GM21381 (cell line): ENCODE measurements at regions not wholly inside any gene's neighbourhood (a gene's known extent, or its start where the extent isn't known, plus 50 kb on each side); places are given as distances from the start of the nearest gene placed in this dataset.

ENCODE experiments used
- ATAC-seq: cut with Tn5 transposase; IDR thresholded peaks from one replicate; pipeline ENCODE4 v1.9.1; 2021; ENCODE audit warnings: mild to moderate bottlenecking, moderate library complexity; ENCODE audit not compliant: unreplicated experiment

GRCh38 chr1:81125672-81126071, 675.1 kb upstream of the ADGRL2 start:
- no peak for ATAC-seq

DNA sequence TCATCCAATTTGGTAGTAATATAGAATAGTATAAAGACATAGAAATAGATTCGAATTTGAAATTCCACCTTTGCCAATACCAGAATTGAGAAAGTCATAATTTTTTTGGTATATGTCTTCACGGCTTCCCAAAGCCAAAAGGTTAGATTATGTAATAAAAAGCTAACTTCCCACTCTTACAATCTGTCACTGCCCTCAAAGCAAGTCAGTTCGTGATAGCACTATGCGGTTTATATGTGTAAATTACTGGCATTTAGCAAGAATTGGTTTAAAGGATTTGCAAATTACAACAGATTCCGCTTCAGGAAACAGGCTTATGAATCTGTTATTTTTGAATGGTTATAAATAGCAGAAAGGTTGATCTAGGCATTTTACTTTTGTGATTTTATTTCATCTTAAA, 679.4 kb upstream of the ADGRL2 start:
- no peak for ATAC-seq

GRCh38 chr1:81119319-81119718, 681.4 kb upstream of the ADGRL2 start:
- no peak for ATAC-seq

GRCh38 chr1:81118550-81118949, 682.2 kb upstream of the ADGRL2 start:
- no peak for ATAC-seq

DNA sequence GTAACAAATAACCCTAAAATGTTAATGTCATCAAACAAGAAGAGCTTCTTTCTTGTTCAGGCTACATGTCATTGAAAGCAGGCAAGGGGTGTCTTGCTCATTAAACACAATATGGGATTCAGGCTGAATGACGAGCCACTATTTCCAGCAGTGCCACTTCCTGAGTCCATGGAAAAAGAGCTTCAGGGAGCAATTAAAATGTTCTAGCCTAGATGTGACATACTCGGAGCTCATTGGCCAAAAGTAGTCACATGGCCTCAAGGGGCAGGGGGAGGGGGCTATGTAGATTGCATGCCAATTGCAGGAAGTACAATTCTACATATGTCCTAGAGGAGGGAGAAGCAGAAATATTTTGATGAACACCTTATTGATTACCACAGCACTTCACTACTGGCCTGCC, 685.3 kb upstream of the ADGRL2 start:
- ATAC-seq = no peak

GRCh38 chr1:81114191-81114590, 686.5 kb upstream of the ADGRL2 start:
- no peak for ATAC-seq

- ATAC-seq = no peak
These were observed 687.0 kb upstream of the ADGRL2 start for GRCh38 chr1:81113688-81114087.

- no peak for ATAC-seq
These were observed 688.9 kb upstream of the ADGRL2 start for GRCh38 chr1:81111818-81112217.

DNA sequence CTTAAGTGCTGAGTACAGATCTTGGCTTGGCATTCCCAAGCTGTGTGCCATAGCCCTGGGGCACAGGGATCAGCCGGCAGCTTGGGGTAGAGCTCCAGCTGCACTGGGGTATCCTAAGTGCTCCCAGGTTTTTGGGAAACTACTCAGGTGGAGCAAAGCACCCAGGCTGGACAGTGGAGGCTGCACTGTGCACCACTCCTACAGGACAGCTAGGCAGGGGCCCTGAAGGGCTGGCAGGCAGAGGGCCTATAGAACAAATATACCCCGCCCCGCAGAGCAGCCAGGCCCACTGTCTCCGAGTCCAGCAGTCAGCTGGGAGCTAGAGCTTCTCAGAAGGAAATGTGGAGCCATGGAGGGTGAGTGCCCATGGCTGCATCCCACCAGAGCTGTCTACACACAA, 691.7 kb upstream of the ADGRL2 start:
- ATAC-seq = no peak

DNA sequence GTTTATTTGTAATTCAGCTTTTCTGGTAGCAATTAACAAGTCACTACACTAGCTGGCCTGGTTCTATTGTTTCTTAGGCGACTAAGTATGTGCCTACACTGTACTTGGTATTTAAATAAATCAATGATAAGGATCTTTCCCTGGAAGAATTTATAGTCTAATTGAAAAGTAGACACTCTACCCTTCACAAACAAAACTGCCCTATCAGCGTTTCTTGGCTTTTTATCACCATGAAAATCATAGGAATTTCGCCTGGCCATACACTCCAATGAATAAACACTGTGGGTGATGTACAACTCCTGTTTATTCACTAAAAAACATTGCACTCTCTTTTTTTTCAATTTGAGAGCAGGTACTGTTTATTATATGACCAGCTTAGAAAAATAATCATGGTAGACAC, 702.9 kb upstream of the ADGRL2 start:
- ATAC-seq = no peak

DNA sequence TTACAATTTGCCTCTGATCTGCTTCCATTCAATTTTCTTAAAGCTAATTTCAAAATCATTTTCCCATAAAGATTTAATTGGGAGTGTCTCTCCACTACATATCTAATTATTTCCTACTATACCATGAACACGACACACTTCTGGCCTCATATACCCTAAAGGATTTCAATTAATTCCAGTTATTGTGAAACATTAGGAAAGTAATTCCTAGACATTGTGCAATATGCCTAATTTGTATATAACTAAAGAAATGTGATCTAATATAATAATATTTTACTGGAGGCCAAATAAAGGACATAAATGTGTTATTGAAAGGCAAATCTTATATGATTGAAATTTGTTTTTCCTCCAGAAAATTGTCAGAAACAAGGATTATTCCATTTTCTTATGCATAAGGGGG, 727.2 kb upstream of the ADGRL2 start:
- no peak for ATAC-seq

GRCh38 chr1:81071969-81072753, 728.6 kb upstream of the ADGRL2 start:
- no peak for ATAC-seq

- no peak for ATAC-seq
These were observed 729.5 kb upstream of the ADGRL2 start for GRCh38 chr1:81071072-81071858.

DNA sequence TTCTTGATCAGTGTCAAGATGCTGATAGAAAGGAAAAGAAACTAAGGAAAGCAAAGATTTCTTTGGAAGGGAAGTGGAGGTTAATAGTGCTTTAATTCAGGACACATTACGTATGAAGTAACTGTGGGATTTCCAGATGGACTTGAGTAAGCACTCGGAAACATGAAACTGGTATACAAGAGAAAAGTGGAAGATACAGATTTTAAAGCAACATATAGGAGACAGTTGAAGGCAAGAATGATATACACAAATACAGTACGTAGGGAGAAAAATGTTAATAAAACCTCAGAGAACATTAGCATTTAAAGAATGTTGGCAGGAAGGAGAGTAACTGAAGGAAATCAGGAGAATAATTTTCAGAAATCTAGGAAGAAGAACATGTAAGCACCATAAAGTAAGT, 730.9 kb upstream of the ADGRL2 start:
- no peak for ATAC-seq

GRCh38 chr1:81068726-81069125, 732.0 kb upstream of the ADGRL2 start:
- ATAC-seq = no peak

DNA sequence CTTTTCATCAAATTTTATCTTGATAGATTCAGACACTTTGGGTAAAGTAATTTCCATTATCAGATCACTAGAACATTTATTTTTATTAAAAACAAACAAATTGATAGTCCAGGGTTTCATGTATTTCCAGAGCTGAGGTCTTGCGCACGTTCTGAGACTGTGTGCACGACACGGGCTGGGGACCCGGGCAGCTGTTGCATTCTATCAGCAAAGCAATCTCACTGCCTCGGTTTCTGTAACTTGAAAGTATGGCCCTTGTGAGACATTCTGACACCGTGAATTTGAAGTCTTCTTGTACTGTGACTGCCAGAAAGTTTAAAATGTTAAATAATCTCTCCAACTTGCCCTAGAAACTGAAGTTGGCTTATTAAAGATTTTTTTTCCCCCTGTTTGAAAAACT, 746.9 kb upstream of the ADGRL2 start:
- ATAC-seq = no peak

DNA sequence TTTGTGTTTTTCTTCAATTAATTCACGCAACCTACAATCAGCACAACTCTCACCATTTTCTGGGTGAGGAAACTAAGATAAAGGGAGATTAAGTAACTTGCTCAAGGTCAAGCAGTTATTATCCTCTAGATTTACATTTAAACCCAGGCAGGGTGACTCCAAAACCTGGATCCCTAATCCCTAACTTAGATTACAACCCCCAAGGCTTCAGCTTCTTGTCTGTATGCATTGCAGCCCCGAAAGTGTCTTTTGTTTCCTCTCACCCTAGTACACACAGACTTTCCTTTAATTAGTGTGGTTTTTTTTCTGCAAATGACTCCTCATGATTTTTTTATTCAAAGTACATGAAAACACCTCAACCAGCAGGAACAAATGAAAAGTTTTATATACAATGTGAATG, 748.6 kb upstream of the ADGRL2 start:
- no peak for ATAC-seq

GRCh38 chr1:81050390-81050789, 750.3 kb upstream of the ADGRL2 start:
- no peak for ATAC-seq

GRCh38 chr1:81044708-81045107, 756.0 kb upstream of the ADGRL2 start:
- no peak for ATAC-seq

DNA sequence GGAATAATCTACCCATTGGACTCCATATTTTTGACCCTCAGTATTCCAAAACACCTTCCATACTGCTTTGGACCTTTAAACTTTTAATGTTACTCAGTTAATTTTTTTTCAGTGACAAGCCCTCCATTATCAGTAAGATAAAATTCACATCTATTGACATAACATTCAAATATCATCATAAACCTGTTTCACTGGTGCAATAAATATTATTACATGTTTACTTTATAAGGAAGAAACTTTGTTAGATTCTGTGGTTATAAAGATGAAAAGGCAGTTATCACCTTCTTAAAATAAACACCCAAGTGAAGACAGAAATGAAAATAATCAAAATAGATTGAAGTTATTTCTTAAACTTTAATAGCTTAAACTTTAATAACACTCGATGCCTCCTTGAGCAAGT, 758.5 kb upstream of the ADGRL2 start:
- no peak for ATAC-seq

DNA sequence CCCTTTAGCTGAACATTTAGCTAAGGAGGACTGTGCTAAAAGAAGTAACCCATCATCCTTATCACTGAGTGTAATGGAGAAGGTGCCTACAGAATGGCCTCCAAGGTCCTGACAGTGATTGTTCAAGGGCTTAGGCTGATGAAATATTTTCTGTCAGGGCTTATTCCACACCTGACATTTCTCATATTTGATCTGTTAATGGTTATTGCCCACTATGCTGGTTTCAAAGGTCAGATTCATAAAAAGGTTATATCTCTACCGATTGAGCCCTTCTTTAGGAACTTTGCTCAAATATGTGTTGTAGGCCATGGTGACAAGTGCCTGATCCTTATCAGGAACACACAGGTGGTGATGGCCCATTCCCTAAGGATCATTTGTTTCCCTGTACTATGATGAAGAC, 766.4 kb upstream of the ADGRL2 start:
- ATAC-seq = no peak

GRCh38 chr1:81032973-81033425, 767.7 kb upstream of the ADGRL2 start:
- ATAC-seq = no peak
